Neutrophil (primary cell): ENCODE measurements at regions not wholly inside any gene's neighbourhood (a gene's known extent, or its start where the extent isn't known, plus 50 kb on each side); places are given as distances from the start of the nearest gene placed in this dataset.

Source experiments
- H3K27ac ChIP-seq: fragments of 200-600 bp; sonication (generic); 2 replicates; pipeline ENCODE4 v1.5.1; 2016; ENCODE audit warnings: mild to moderate bottlenecking, moderate library complexity
- H3K27me3 ChIP-seq: fragments of 200-600 bp; sonication (generic); 2 replicates; pipeline ENCODE4 v1.6.0; 2016; ENCODE audit warnings: mild to moderate bottlenecking
- H3K36me3 ChIP-seq: fragments of 200-600 bp; sonication (generic); 2 replicates; pipeline ENCODE4 v1.5.1; 2017
- H3K4me1 ChIP-seq, 2 experiments: fragments of 200-600 bp in 1 of 2; sonication (generic) in 1 of 2; 1 replicate in 1 of 2; 2 replicates in 1 of 2; pipeline versions ENCODE4 v1.5.1 to v1.6.1; 2013 to 2016; ENCODE audit warnings: low read depth in 1 of 2, low read length in 1 of 2, mild to moderate bottlenecking in 1 of 2, moderate library complexity in 1 of 2; ENCODE audit not compliant: control insufficient read depth in 1 of 2, insufficient read depth in 1 of 2
- H3K4me3 ChIP-seq, 2 experiments: fragments of 200-600 bp in 1 of 2; sonication (generic) in 1 of 2; 1 replicate in 1 of 2; 2 replicates in 1 of 2; pipeline ENCODE4 v1.5.1; 2013 to 2016; ENCODE audit warnings: low read depth in 1 of 2, low read length in 1 of 2, mild to moderate bottlenecking in 1 of 2, moderate library complexity in 1 of 2
- H3K9me3 ChIP-seq: fragments of 200-600 bp; sonication (generic); 2 replicates; pipeline ENCODE4 v1.5.1; 2016
- TF ChIP-seq, protein P1 (sequence below): fragments of 200-600 bp; sonication (generic); IDR thresholded peaks from 2 replicates; pipeline ENCODE4 v1.5.1; 2016; ENCODE audit warnings: antibody characterized with exemption

- TF ChIP-seq, protein P1, sequence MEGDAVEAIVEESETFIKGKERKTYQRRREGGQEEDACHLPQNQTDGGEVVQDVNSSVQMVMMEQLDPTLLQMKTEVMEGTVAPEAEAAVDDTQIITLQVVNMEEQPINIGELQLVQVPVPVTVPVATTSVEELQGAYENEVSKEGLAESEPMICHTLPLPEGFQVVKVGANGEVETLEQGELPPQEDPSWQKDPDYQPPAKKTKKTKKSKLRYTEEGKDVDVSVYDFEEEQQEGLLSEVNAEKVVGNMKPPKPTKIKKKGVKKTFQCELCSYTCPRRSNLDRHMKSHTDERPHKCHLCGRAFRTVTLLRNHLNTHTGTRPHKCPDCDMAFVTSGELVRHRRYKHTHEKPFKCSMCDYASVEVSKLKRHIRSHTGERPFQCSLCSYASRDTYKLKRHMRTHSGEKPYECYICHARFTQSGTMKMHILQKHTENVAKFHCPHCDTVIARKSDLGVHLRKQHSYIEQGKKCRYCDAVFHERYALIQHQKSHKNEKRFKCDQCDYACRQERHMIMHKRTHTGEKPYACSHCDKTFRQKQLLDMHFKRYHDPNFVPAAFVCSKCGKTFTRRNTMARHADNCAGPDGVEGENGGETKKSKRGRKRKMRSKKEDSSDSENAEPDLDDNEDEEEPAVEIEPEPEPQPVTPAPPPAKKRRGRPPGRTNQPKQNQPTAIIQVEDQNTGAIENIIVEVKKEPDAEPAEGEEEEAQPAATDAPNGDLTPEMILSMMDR, result no peak
Measured at GRCh38 chr4:57774681-57775080, 664.5 kb upstream of the IGFBP7 start.

DNA sequence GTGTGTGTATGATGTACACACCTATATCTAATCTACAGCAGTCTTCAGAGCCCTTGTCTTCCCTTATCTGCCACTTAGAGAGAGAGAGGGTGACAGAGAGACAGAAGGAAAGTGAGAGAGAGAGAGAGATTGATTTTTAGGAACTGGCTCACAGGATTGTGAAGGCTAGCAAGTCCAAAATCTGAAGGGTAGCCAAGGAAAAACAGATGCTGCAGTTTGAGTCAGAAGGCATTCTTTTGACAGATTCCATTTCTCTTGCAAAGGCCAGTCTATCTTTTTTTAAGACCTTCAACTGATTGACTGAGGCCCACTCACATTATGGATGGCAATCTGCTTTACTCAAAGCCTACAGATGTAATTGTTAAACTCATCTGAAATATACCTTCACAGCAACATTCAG, 664.0 kb upstream of the IGFBP7 start:
- H3K4me3 ChIP-seq, result no peak overlapping the region
- TF ChIP-seq, protein P1, result no peak
- no peaks in the 10 kb centered on the region for H3K9me3 ChIP-seq
- no peaks in the 10 kb centered on the region for H3K36me3 ChIP-seq
- no peaks in the 10 kb centered on the region for H3K27me3 ChIP-seq
- H3K27ac ChIP-seq, result no peak overlapping the region
- H3K4me1 ChIP-seq, result no peaks in the 10 kb centered on the region

More at GRCh38 chr4:57774681-57775080, 664.5 kb upstream of the IGFBP7 start:
- no peak overlapping the region for H3K4me3 ChIP-seq
- H3K36me3 ChIP-seq, result no peaks in the 10 kb centered on the region
- H3K9me3 ChIP-seq, result no peaks in the 10 kb centered on the region
- H3K27me3 ChIP-seq, result no peaks in the 10 kb centered on the region
- no peak overlapping the region for H3K27ac ChIP-seq
- H3K4me1 ChIP-seq, result no peaks in the 10 kb centered on the region

GRCh38 chr4:57766341-57766740, 656.2 kb upstream of the IGFBP7 start:
- no peak overlapping the region for H3K27ac ChIP-seq
- H3K36me3 ChIP-seq, result no peaks in the 10 kb centered on the region
- TF ChIP-seq, protein P1, result no peak
- H3K9me3 ChIP-seq, result no peaks in the 10 kb centered on the region
- H3K4me3 ChIP-seq, result no peak overlapping the region
- no peaks in the 10 kb centered on the region for H3K27me3 ChIP-seq
- H3K4me1 ChIP-seq, result no peaks in the 10 kb centered on the region

DNA sequence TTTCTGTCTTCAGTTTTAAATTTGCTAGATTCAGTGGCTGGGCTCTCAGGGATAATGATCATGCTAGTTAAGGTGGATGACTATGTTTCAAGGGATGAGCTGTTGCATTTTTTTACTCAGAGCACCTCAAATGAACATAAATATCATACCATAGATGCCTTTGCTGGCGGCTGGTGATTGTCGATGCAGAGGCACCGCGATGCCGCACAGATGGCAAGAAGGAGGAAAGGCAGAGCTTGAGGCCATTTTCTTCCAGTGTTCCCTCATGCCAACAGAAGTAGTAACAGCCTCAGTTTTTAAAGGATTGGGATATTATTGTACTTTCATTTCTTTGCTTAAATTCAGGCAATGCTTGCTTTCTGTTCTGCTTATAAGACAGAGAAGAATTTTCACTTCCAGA, 654.7 kb upstream of the IGFBP7 start:
- no peaks in the 10 kb centered on the region for H3K4me1 ChIP-seq
- no peak overlapping the region for H3K27ac ChIP-seq
- no peak overlapping the region for H3K4me3 ChIP-seq
- no peaks in the 10 kb centered on the region for H3K9me3 ChIP-seq
- H3K36me3 ChIP-seq, result no peaks in the 10 kb centered on the region
- no peaks in the 10 kb centered on the region for H3K27me3 ChIP-seq
- TF ChIP-seq, protein P1, result no peak

- Histone ChIP-seq H3K9me3 (no peaks in the 10 kb centered on the region), H3K4me3 (no peak overlapping the region), H3K27me3 (no peaks in the 10 kb centered on the region), H3K36me3 (no peaks in the 10 kb centered on the region), H3K27ac (no peak overlapping the region), H3K4me1 (no peaks in the 10 kb centered on the region)
- TF ChIP-seq, protein P1, result no peak
Measured at GRCh38 chr4:57763070-57763469, 652.9 kb upstream of the IGFBP7 start.

- TF ChIP-seq, protein P1, result no peak
- Histone ChIP-seq H3K9me3 (no peaks in the 10 kb centered on the region), H3K27ac (no peak overlapping the region), H3K4me1 (no peaks in the 10 kb centered on the region), H3K4me3 (no peak overlapping the region), H3K36me3 (no peaks in the 10 kb centered on the region), H3K27me3 (no peaks in the 10 kb centered on the region)
Measured at GRCh38 chr4:57740625-57741190, 630.5 kb upstream of the IGFBP7 start.
